ENCODE measurements at regions not wholly inside any gene's neighbourhood (a gene's known extent, or its start where the extent isn't known, plus 50 kb on each side); places are given as distances from the start of the nearest gene placed in this dataset.

- H3K9ac ChIP-seq (ENCODE audit: insufficient read depth, low read depth, low read length) = no peak overlapping the region
- no peak for FAIRE-seq
Observed at GRCh38 chr5:168147568-168148360, 143.7 kb upstream of the WWC1 start.

GRCh38 chr5:168151041-168151440, 140.4 kb upstream of the WWC1 start:
- in situ Hi-C loops (cut with HindIII; ENCODE audit: extremely low pct_ligation_motif_present, low pct_unique_long_range_greater_than_20kb) (no loop called here), intact Hi-C loops (cut with micrococcal nuclease; ENCODE audit: unreplicated experiment) (no loop called here)
- POLR2A ChIA-PET = no interaction called here
- no peaks in the 10 kb centered on the region for H3K36me3 ChIP-seq (replicated peaks in 1 of 2; ENCODE audit: control insufficient read depth in 1 of 2, insufficient read depth in 2 of 2, low read length in 2 of 2)
- no peaks in the 10 kb centered on the region for H4K20me1 ChIP-seq (ENCODE audit: insufficient read depth, low read length)
- no peak overlapping the region for H2AFZ ChIP-seq (ENCODE audit: low read length)
- no TSS peak for BruUV-seq (replicated peaks)
- no peak overlapping the region for H3K4me2 ChIP-seq (ENCODE audit: low read depth, low read length)
- H3K27ac ChIP-seq (ENCODE audit: extremely low read length, insufficient read depth, low read length) = no peak overlapping the region
- CTCF ChIA-PET (ENCODE audit: low intra/inter-chr PET ratio, low total read pairs) = no interaction called here
- no peak for FAIRE-seq
- no peak overlapping the region for H3K9ac ChIP-seq (ENCODE audit: insufficient read depth, low read depth, low read length)
- H3K27me3 ChIP-seq (ENCODE audit: control insufficient read depth in 1 of 2, insufficient read depth in 2 of 2, low read length in 2 of 2) = peaks cover 3 to 26% of the 10 kb centered on the region in 2 experiments; a peak in 3 of 5 replicates
- H3K4me1 ChIP-seq (ENCODE audit: insufficient read depth, low read length) = no peaks in the 10 kb centered on the region
- ATAC-seq = no peak
- 14% methylated on average over 6 of the region's 6 CpGs for whole genome bisulfite sequencing (ENCODE audit: low lambda C conversion rate)
- TF ChIP-seq MYNN (CRISPR knock-in tag; IDR thresholded peaks at IDR 0.05; ENCODE audit: low read depth) = no peak
- TF ChIP-seq HHEX (CRISPR knock-in tag; IDR thresholded peaks at IDR 0.05) = no peak
- no peaks in the 10 kb centered on the region for H3K9me3 ChIP-seq (ENCODE audit: low read length)
- no peaks in the 10 kb centered on the region for H3K79me2 ChIP-seq (ENCODE audit: insufficient read depth, low read length)
- no peak for DNase-seq (ENCODE audit: low spot score)
- H3K4me3 ChIP-seq (replicated peaks in 1 of 3; ENCODE audit: insufficient read depth in 1 of 3, low read depth in 2 of 3, low read length in 3 of 3) = no peak overlapping the region

More at GRCh38 chr5:168147568-168148360, 143.7 kb upstream of the WWC1 start:
- DNase-seq (ENCODE audit: low spot score) (no peak), ATAC-seq (no peak)
- no peaks in the 10 kb centered on the region for H3K4me1 ChIP-seq (ENCODE audit: insufficient read depth, low read length)
- H2AFZ ChIP-seq (ENCODE audit: low read length) = no peak overlapping the region
- intact Hi-C loops (cut with micrococcal nuclease; ENCODE audit: unreplicated experiment) (no loop called here), in situ Hi-C loops (cut with HindIII; ENCODE audit: extremely low pct_ligation_motif_present, low pct_unique_long_range_greater_than_20kb) (no loop called here)
- H3K4me3 ChIP-seq (replicated peaks in 1 of 3; ENCODE audit: insufficient read depth in 1 of 3, low read depth in 2 of 3, low read length in 3 of 3) = no peak overlapping the region
- H3K36me3 ChIP-seq (replicated peaks in 1 of 2; ENCODE audit: control insufficient read depth in 1 of 2, insufficient read depth in 2 of 2, low read length in 2 of 2) = no peaks in the 10 kb centered on the region
- ChIA-PET CTCF (ENCODE audit: low intra/inter-chr PET ratio, low total read pairs) (no interaction called here), POLR2A (no interaction called here)
- H3K27ac ChIP-seq (ENCODE audit: extremely low read length, insufficient read depth, low read length) = no peak overlapping the region
- TF ChIP-seq ZGPAT (CRISPR knock-in tag; IDR thresholded peaks at IDR 0.05) (no peak), ZNF44 (CRISPR knock-in tag; IDR thresholded peaks at IDR 0.05) (no peak), ZBTB38 (CRISPR knock-in tag; IDR thresholded peaks at IDR 0.05) (no peak), SIN3A (IDR thresholded peaks at IDR 0.05; ENCODE audit: borderline replicate concordance, low read depth, low read length) (no peak), SMARCE1 (IDR thresholded peaks at IDR 0.05; ENCODE audit: borderline replicate concordance) (no peak), CEBPG (CRISPR knock-in tag; IDR thresholded peaks at IDR 0.05) (no peak), AHR (CRISPR knock-in tag; IDR thresholded peaks at IDR 0.05) (no peak)
- H3K79me2 ChIP-seq (ENCODE audit: insufficient read depth, low read length) = no peaks in the 10 kb centered on the region
- H3K9me3 ChIP-seq (ENCODE audit: low read length) = no peaks in the 10 kb centered on the region
- WGBS (ENCODE audit: low lambda C conversion rate) = 18% methylated on average over 10 of the region's 10 CpGs
- H4K20me1 ChIP-seq (ENCODE audit: insufficient read depth, low read length) = no peaks in the 10 kb centered on the region
- peaks cover 3 to 21% of the 10 kb centered on the region in 2 experiments; a peak in 3 of 5 replicates for H3K27me3 ChIP-seq (ENCODE audit: control insufficient read depth in 1 of 2, insufficient read depth in 2 of 2, low read length in 2 of 2)
- no peak overlapping the region for H3K4me2 ChIP-seq (ENCODE audit: low read depth, low read length)
- no TSS peak for BruUV-seq (replicated peaks)
